HepG2 (cell line): ENCODE measurements at regions not wholly inside any gene's neighbourhood (a gene's known extent, or its start where the extent isn't known, plus 50 kb on each side); places are given as distances from the start of the nearest gene placed in this dataset.

ENCODE experiments used
- ATAC-seq: fragments of 200-7000 bp; cut with Tn5 transposase; 3 replicates; pipeline ENCODE4 v1.9.1; 2020; ENCODE audit warnings: mild to moderate bottlenecking, moderate library complexity
- BruUV-seq: library from RNA; stranded (reverse); fragments of 400-500 nt; replicated peaks from 2 replicates; lab custom pipeline; 2021; lab: Mats Ljungman, UMichigan
- CTCF ChIA-PET: fragments of 300-600 bp; formaldehyde crosslinking; extraction: SDS; loops from one replicate; lab custom pipeline; 2021; ENCODE audit warnings: low total read pairs, inconsistent platforms, low intra/inter-chr PET ratio; lab: Yijun Ruan, JAX
- POLR2A ChIA-PET: fragments of 350-600 bp; sonication (Branson Sonifier 250); formaldehyde crosslinking; loops from one replicate; lab custom pipeline; 2020; ENCODE audit warnings: antibody characterized with exemption, inconsistent platforms; lab: Yijun Ruan, JAX
- DNase-seq: peaks from one replicate; pipeline ENCODE4 v3.0.0-alpha.2; 2015; ENCODE audit warnings: low spot score
- FAIRE-seq: peaks from 3 replicates; lab custom pipeline; 2011; peaks lifted over from hg19 to GRCh38; lab: Jason Lieb, UNC
- H2AFZ ChIP-seq: one replicate; pipeline ENCODE4 v1.6.1; 2011; ENCODE audit warnings: low read length, inconsistent platforms
- H3K27ac ChIP-seq: fragments of 300-600 bp; 3 replicates; pipeline ENCODE4 v1.8.0; 2011; ENCODE audit warnings: mixed run types, mild to moderate bottlenecking, mixed read lengths, low read length, inconsistent platforms; ENCODE audit not compliant: insufficient read depth; ENCODE audit errors: extremely low read length
- H3K27me3 ChIP-seq, 2 experiments: fragments of 200-600 bp in 1 of 2; 2 replicates in 1 of 2; 3 replicates in 1 of 2; pipeline versions ENCODE4 v1.6.0 to v1.8.0; 2011; ENCODE audit warnings: low read length in 2 of 2, mild to moderate bottlenecking in 2 of 2, moderate library complexity in 2 of 2, inconsistent platforms in 1 of 2; ENCODE audit not compliant: insufficient read depth in 2 of 2, control insufficient read depth in 1 of 2
- H3K36me3 ChIP-seq, 2 experiments: fragments of 200-600 bp in 1 of 2; replicated peaks in 1 of 2; 2 replicates in 1 of 2; 3 replicates in 1 of 2; pipeline versions ENCODE4 v1.5.1 to v1.8.0; 2011; ENCODE audit warnings: low read length in 2 of 2, inconsistent platforms in 1 of 2; ENCODE audit not compliant: insufficient read depth in 2 of 2, control insufficient read depth in 1 of 2
- H3K4me1 ChIP-seq: 2 replicates; pipeline ENCODE4 v1.5.1; 2012; ENCODE audit warnings: low read length, inconsistent platforms; ENCODE audit not compliant: insufficient read depth
- H3K4me2 ChIP-seq: 2 replicates; pipeline ENCODE4 v1.6.0; 2011; ENCODE audit warnings: low read depth, low read length, inconsistent platforms
- H3K4me3 ChIP-seq, 3 experiments: fragments of 200-600 bp in 1 of 3; sonication (generic), shearing (Covaris generic) in 1 of 3; replicated peaks in 1 of 3; 2 replicates each; pipeline ENCODE4 v1.5.1; 2011 to 2016; ENCODE audit warnings: low read length in 3 of 3, inconsistent platforms in 2 of 3, low read depth in 2 of 3, mild to moderate bottlenecking in 2 of 3, control low read depth in 1 of 3, mixed read lengths in 1 of 3; ENCODE audit not compliant: insufficient read depth in 1 of 3
- H3K79me2 ChIP-seq: one replicate; pipeline ENCODE4 v1.6.1; 2011; ENCODE audit warnings: low read length, inconsistent platforms; ENCODE audit not compliant: insufficient read depth
- H3K9ac ChIP-seq: 2 replicates; pipeline ENCODE4 v1.6.0; 2011; ENCODE audit warnings: mild to moderate bottlenecking, low read depth, low read length, inconsistent platforms; ENCODE audit not compliant: insufficient read depth
- H3K9me3 ChIP-seq: 2 replicates; pipeline ENCODE4 v1.5.1; 2012; ENCODE audit warnings: mild to moderate bottlenecking, low read length
- H4K20me1 ChIP-seq: 2 replicates; pipeline ENCODE4 v1.6.0; 2011; ENCODE audit warnings: inconsistent platforms, mild to moderate bottlenecking, low read length, moderate library complexity; ENCODE audit not compliant: insufficient read depth
- ASH2L ChIP-seq: fragments of 300-600, 200-600 bp; sonication (generic); IDR thresholded peaks from 2 replicates; pipeline ENCODE4 v1.7.0; 2017; ENCODE audit warnings: low read depth, mild to moderate bottlenecking, moderate library complexity, mixed read lengths, low read length; ENCODE audit not compliant: insufficient read length
- HNRNPL ChIP-seq: fragments of 200-400 bp; formaldehyde crosslinking; IDR thresholded peaks from 2 replicates; pipeline ENCODE4 v1.6.1; 2017; ENCODE audit warnings: mild to moderate bottlenecking, low read depth, low read length
- HNRNPLL ChIP-seq: fragments of 200-400 bp; formaldehyde crosslinking; IDR thresholded peaks from 2 replicates; pipeline ENCODE4 v1.6.1; 2017; ENCODE audit warnings: mild to moderate bottlenecking, low read depth, low read length; ENCODE audit not compliant: poor library complexity, severe bottlenecking
- HOXA3 ChIP-seq: sonication (generic); formaldehyde crosslinking; IDR thresholded peaks from 2 replicates; pipeline ENCODE4 v1.5.0; 2020; ENCODE audit warnings: missing genetic modification reagents
- JUNB ChIP-seq: sonication (generic); formaldehyde crosslinking; IDR thresholded peaks from 2 replicates; pipeline ENCODE4 v1.8.0; 2022; ENCODE audit warnings: missing genetic modification reagents, mild to moderate bottlenecking, borderline replicate concordance
- KDM5B ChIP-seq: sonication (generic); formaldehyde crosslinking; IDR thresholded peaks from 2 replicates; pipeline ENCODE4 v1.4.0; 2020; ENCODE audit warnings: missing genetic modification reagents, mild to moderate bottlenecking, borderline replicate concordance
- POLR2A ChIP-seq, 2 experiments: IDR thresholded peaks; 2 replicates each; pipeline ENCODE4 v1.6.1; 2011; ENCODE audit warnings: low read depth in 2 of 2, low read length in 2 of 2, mild to moderate bottlenecking in 1 of 2, moderate library complexity in 1 of 2; ENCODE audit not compliant: insufficient read depth in 1 of 2
- RBAK ChIP-seq: sonication (generic); formaldehyde crosslinking; IDR thresholded peaks from 2 replicates; pipeline ENCODE4 v1.5.1; 2020; ENCODE audit warnings: mild to moderate bottlenecking, missing genetic modification reagents
- RELA ChIP-seq: sonication (generic); formaldehyde crosslinking; IDR thresholded peaks from 2 replicates; pipeline ENCODE4 v1.4.0; 2020; ENCODE audit warnings: missing genetic modification reagents
- SETDB1 ChIP-seq: sonication (generic); formaldehyde crosslinking; IDR thresholded peaks from 2 replicates; pipeline ENCODE4 v1.5.1; 2020; ENCODE audit warnings: missing genetic modification reagents, mild to moderate bottlenecking, borderline replicate concordance
- XBP1 ChIP-seq: sonication (generic); formaldehyde crosslinking; IDR thresholded peaks from 2 replicates; pipeline ENCODE4 v1.5.0; 2020; ENCODE audit warnings: missing genetic modification reagents
- ZNF335 ChIP-seq: sonication (generic); formaldehyde crosslinking; IDR thresholded peaks from 2 replicates; pipeline ENCODE4 v1.4.0; 2020; ENCODE audit warnings: missing genetic modification reagents
- in situ Hi-C: cut with HindIII; loops from 2 replicates; pipeline ENCODE4 v1.10.0; 2017; ENCODE audit warnings: low pct_unique_long_range_greater_than_20kb; ENCODE audit not compliant: extremely low pct_ligation_motif_present
- intact Hi-C: fragments of 100-400 bp; cut with micrococcal nuclease; formaldehyde crosslinking; loops from one replicate; pipeline ENCODE4 v1.10.0; 2022; ENCODE audit not compliant: unreplicated experiment
- TF ChIP-seq, protein P1 (sequence below): sonication (generic); formaldehyde crosslinking; IDR thresholded peaks from 2 replicates; pipeline ENCODE4 v1.4.0; 2020; ENCODE audit warnings: mild to moderate bottlenecking, missing genetic modification reagents
- TF ChIP-seq, protein P2 (sequence below): sonication (generic); formaldehyde crosslinking; IDR thresholded peaks from 2 replicates; pipeline ENCODE4 v1.4.0; 2020; ENCODE audit warnings: missing genetic modification reagents, mild to moderate bottlenecking, borderline replicate concordance
- TF ChIP-seq, protein P3 (sequence below): sonication (generic); formaldehyde crosslinking; IDR thresholded peaks from 2 replicates; pipeline ENCODE4 v1.9.0; 2022; ENCODE audit warnings: low read depth, missing genetic modification reagents

DNA sequence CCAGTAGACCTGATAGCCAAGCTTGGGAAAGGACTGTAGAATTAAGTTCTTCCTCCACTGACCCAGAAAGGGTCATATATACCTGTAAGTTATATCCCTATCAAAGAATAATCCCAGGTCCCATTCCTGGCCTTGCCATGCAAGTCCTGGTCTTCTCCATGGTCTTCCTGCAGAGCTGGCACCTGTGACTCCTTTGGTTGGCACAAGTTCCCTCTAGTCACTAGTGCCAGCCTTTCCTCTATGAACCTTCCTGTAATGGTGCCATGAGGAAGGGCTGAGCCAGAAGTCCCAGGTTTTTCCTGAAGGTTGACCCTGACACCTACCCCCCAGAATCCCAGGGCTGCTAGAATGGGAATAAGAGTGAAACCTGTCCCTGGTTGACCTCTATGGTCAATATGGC lies 54.1 kb upstream of the UNC5B start:
- FAIRE-seq (no peak), ATAC-seq (no peak), DNase-seq (no peak)
- Histone ChIP-seq H3K9me3 (no peaks in the 10 kb centered on the region), H3K4me2 (no peak overlapping the region), H3K27ac (no peak overlapping the region), H3K4me1 (no peaks in the 10 kb centered on the region), H4K20me1 (no peaks in the 10 kb centered on the region), H3K27me3 (peaks cover 1 to 12% of the 10 kb centered on the region in 2 experiments; a peak in 4 of 5 replicates), H3K9ac (no peak overlapping the region), H3K4me3 (no peak overlapping the region), H2AFZ (no peak overlapping the region), H3K79me2 (no peaks in the 10 kb centered on the region), H3K36me3 (no peaks in the 10 kb centered on the region)
- CTCF ChIA-PET, result no interaction called here
- TF ChIP-seq ZNF335 (CRISPR knock-in tag) (no peak), JUNB (CRISPR knock-in tag) (no peak), POLR2A (IDR thresholded peaks at IDR 0.05; ENCODE audit: insufficient read depth in 1 of 2, low read depth in 2 of 2, low read length in 2 of 2) (no peak), KDM5B (CRISPR knock-in tag) (no peak), HNRNPL (no peak), HOXA3 (CRISPR knock-in tag) (no peak), ASH2L (no peak), SETDB1 (CRISPR knock-in tag) (no peak), RBAK (CRISPR knock-in tag) (no peak), RELA (CRISPR knock-in tag) (no peak), HNRNPLL (no peak), XBP1 (CRISPR knock-in tag) (no peak)
- TF ChIP-seq, protein P1, sequence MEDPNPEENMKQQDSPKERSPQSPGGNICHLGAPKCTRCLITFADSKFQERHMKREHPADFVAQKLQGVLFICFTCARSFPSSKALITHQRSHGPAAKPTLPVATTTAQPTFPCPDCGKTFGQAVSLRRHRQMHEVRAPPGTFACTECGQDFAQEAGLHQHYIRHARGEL (CRISPR knock-in tag), result no peak
- TF ChIP-seq, protein P2, sequence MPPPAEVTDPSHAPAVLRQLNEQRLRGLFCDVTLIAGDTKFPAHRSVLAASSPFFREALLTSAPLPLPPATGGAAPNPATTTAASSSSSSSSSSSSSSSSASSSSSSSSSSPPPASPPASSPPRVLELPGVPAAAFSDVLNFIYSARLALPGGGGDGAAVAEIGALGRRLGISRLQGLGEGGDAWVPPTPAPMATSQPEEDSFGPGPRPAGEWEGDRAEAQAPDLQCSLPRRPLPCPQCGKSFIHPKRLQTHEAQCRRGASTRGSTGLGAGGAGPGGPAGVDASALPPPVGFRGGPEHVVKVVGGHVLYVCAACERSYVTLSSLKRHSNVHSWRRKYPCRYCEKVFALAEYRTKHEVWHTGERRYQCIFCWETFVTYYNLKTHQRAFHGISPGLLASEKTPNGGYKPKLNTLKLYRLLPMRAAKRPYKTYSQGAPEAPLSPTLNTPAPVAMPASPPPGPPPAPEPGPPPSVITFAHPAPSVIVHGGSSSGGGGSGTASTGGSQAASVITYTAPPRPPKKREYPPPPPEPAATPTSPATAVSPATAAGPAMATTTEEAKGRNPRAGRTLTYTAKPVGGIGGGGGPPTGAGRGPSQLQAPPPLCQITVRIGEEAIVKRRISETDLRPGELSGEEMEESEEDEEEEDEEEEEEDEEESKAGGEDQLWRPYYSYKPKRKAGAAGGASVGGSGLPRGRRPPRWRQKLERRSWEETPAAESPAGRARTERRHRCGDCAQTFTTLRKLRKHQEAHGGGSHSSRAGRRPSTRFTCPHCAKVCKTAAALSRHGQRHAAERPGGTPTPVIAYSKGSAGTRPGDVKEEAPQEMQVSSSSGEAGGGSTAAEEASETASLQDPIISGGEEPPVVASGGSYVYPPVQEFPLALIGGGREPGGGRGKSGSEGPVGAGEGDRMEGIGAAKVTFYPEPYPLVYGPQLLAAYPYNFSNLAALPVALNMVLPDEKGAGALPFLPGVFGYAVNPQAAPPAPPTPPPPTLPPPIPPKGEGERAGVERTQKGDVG, result no peak
- TF ChIP-seq, protein P3, sequence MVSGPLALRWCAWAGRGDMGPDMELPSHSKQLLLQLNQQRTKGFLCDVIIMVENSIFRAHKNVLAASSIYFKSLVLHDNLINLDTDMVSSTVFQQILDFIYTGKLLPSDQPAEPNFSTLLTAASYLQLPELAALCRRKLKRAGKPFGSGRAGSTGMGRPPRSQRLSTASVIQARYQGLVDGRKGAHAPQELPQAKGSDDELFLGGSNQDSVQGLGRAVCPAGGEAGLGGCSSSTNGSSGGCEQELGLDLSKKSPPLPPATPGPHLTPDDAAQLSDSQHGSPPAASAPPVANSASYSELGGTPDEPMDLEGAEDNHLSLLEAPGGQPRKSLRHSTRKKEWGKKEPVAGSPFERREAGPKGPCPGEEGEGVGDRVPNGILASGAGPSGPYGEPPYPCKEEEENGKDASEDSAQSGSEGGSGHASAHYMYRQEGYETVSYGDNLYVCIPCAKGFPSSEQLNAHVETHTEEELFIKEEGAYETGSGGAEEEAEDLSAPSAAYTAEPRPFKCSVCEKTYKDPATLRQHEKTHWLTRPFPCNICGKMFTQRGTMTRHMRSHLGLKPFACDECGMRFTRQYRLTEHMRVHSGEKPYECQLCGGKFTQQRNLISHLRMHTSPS, result no peak
- POLR2A ChIA-PET, result no interaction called here
- BruUV-seq, result no TSS peak
- intact Hi-C loops (no loop called here), in situ Hi-C loops (no loop called here)
